ENCODE measurements at regions not wholly inside any gene's neighbourhood (a gene's known extent, or its start where the extent isn't known, plus 50 kb on each side); places are given as distances from the start of the nearest gene placed in this dataset.

DNA sequence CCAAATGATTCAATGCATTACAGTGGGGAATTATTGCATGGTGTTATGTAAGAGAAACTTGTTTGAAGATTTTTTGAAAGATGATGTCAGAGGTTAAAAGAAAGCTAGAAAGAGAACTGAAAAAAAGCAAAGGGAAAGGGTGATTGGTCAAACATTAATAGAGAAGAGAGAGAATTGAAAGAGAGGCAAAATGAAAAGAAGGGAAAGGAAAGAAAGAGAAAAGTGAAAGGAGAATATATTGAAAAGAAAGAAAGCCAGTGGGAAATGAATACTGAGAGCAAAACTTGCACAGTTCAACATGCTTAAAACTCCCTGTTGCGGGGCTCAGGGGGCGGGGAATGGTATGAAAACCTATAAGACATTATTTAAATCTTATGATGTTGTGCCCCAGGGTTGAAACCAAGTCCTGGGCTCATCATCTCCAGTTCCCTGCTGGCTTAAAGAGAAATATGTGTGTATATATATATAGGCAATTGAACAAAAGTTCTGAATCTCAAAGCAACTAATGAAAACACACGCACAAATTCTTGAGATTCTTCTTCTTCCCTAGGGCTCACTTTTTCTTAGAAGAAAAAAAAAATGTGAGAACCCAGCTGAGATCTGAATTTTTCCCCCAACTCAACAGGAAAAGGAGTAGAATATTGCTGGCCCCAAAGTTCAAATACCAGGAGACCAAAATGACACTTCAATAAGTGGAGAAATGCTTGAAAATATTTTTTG, 2045.9 kb upstream of the CELF4 start:
- no peak for DNase-seq
- intact Hi-C loops (cut with DNase I) = no loop called here

DNA sequence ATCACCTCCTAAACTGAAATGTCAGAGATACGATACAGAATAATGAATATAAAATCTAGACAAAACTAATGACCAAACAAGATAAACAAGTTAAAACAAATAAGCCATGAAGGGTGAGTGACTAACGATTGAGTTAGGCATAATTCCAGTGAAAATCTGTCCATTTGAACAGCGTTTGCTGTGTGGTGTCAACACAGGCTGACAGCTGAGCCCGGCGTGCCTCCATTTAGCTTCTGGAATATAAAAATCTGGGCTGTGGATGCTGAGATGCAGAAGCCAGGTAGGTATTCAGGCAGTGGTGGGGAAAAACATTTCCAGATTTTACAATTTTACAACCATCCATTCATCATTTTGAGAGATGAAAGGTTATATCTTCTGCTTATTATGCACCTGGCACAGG, 2041.4 kb upstream of the CELF4 start:
- 79 to 90% (median 86%) methylated on average over 5 of the region's 5 CpGs for WGBS, 4 donors
- ATAC-seq (no peak), DNase-seq (no peak)
- no peak overlapping the region for H3K4me3 ChIP-seq
- no peaks in the 10 kb centered on the region for H3K4me1 ChIP-seq
- no peak overlapping the region for H3K27ac ChIP-seq
- no peaks in the 10 kb centered on the region for H3K27me3 ChIP-seq
- H3K36me3 ChIP-seq = no peaks in the 10 kb centered on the region
- intact Hi-C loops (cut with DNase I) = loop anchor here in 1 of 10 donors (5.0 kb wide), 1 partner anchor 50 kb away; no protein-coding TSS in a partner anchor
- no peak for TF ChIP-seq POLR2A (IDR thresholded peaks at IDR 0.05)
- TF ChIP-seq, protein P1, sequence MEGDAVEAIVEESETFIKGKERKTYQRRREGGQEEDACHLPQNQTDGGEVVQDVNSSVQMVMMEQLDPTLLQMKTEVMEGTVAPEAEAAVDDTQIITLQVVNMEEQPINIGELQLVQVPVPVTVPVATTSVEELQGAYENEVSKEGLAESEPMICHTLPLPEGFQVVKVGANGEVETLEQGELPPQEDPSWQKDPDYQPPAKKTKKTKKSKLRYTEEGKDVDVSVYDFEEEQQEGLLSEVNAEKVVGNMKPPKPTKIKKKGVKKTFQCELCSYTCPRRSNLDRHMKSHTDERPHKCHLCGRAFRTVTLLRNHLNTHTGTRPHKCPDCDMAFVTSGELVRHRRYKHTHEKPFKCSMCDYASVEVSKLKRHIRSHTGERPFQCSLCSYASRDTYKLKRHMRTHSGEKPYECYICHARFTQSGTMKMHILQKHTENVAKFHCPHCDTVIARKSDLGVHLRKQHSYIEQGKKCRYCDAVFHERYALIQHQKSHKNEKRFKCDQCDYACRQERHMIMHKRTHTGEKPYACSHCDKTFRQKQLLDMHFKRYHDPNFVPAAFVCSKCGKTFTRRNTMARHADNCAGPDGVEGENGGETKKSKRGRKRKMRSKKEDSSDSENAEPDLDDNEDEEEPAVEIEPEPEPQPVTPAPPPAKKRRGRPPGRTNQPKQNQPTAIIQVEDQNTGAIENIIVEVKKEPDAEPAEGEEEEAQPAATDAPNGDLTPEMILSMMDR (IDR thresholded peaks at IDR 0.05) = no peak
- H3K9me3 ChIP-seq = no peaks in the 10 kb centered on the region

More for the DNA sequence above, 2045.9 kb upstream of the CELF4 start:
- no peak for ATAC-seq
- Histone ChIP-seq H3K27ac (no peak overlapping the region), H3K4me1 (no peaks in the 10 kb centered on the region), H3K36me3 (no peaks in the 10 kb centered on the region), H3K9me3 (no peaks in the 10 kb centered on the region), H3K27me3 (no peaks in the 10 kb centered on the region), H3K4me3 (no peak overlapping the region)
- 52 to 75% (median 71%) methylated on average over 3 of the region's 3 CpGs for WGBS, 4 donors
- TF ChIP-seq, protein P1 (IDR thresholded peaks at IDR 0.05) = no peak
- no peak for TF ChIP-seq POLR2A (IDR thresholded peaks at IDR 0.05)

DNA sequence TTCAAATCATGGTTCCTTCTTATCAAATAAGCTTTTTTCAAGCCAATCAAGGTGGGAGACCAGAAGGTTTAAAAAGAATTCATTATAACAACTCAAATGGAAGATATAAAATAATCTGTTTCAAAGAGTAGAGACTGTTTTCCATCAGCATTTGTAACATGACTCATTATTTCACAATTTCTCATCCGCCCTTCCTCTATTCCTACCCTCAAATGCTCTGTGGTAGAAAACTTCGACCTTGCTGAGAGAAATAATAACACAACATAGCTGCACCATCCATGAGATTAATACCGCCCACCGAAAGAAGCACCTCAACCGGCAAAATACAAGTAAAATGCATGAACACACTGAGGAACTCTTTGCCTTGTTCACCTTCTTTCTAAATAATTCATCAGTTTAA, 2039.2 kb upstream of the CELF4 start:
- 88 to 93% (median 90%) methylated on average over 5 of the region's 5 CpGs for WGBS, 4 donors
- Histone ChIP-seq H3K36me3 (no peaks in the 10 kb centered on the region), H3K27me3 (no peaks in the 10 kb centered on the region), H3K27ac (no peak overlapping the region), H3K4me1 (no peaks in the 10 kb centered on the region), H3K4me3 (no peak overlapping the region), H3K9me3 (no peaks in the 10 kb centered on the region)
- ATAC-seq (no peak), DNase-seq (no peak)
- TF ChIP-seq, protein P1 (IDR thresholded peaks at IDR 0.05) = no peak
- no peak for TF ChIP-seq POLR2A (IDR thresholded peaks at IDR 0.05)
- intact Hi-C loops (cut with DNase I) = loop anchor here in 1 of 10 donors (5.0 kb wide), 1 partner anchor 52 kb away; no protein-coding TSS in a partner anchor

DNA sequence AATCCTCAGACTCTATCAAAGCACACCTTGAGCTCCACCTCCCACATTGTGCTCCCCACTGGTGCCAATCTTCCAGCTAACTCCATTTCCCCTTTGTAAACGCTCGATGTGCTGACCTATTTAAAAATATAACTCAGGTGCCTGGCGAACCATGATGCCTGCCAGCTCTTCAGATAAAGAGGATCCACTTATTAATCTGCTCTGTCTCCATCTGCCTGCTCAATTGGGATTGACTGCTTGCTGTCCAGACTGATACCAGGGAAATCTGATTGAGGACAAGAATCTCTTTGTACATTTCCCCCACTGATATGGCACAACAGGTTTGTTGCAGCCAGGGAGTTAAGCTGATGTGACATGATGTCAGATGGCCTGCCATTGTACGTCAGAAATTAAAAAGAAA, 2036.5 kb upstream of the CELF4 start:
- intact Hi-C loops (cut with DNase I) = no loop called here
- Histone ChIP-seq H3K27me3 (no peaks in the 10 kb centered on the region), H3K4me1 (no peaks in the 10 kb centered on the region), H3K4me3 (no peak overlapping the region), H3K27ac (no peak overlapping the region), H3K36me3 (no peaks in the 10 kb centered on the region), H3K9me3 (no peaks in the 10 kb centered on the region)
- 59 to 76% (median 70%) methylated on average over 4 of the region's 4 CpGs for WGBS, 4 donors
- TF ChIP-seq POLR2A (IDR thresholded peaks at IDR 0.05) = no peak
- TF ChIP-seq, protein P1 (IDR thresholded peaks at IDR 0.05) = no peak
- ATAC-seq (no peak), DNase-seq (no peak)
